Left lung (tissue), 4 donors: ENCODE measurements at regions not wholly inside any gene's neighbourhood (a gene's known extent, or its start where the extent isn't known, plus 50 kb on each side); places are given as distances from the start of the nearest gene placed in this dataset.

Experiments used
- ATAC-seq: fragments of 200-7000 bp; cut with Tn5 transposase; one replicate; pipeline ENCODE4 v1.9.1; 2020; ENCODE audit warnings: moderate library complexity
- DNase-seq, 4 donors: peaks; one replicate each; pipeline ENCODE4 v3.0.0-alpha.2; 2013 to 2020
- H3K27ac ChIP-seq, 2 donors: fragments of 200-600 bp; sonication (generic) in 1 of 2; one replicate each; pipeline versions ENCODE4 v1.5.0 to v1.8.0; 2020 to 2021
- H3K27me3 ChIP-seq, 2 donors: fragments of 200-600 bp; sonication (generic) in 1 of 2; one replicate each; pipeline versions ENCODE4 v1.5.0 to v1.8.0; 2020 to 2021
- H3K36me3 ChIP-seq, 2 donors: fragments of 200-600 bp; sonication (generic) in 1 of 2; one replicate each; pipeline versions ENCODE4 v1.5.0 to v1.8.0; 2020 to 2021
- H3K4me1 ChIP-seq, 2 donors: fragments of 200-600 bp; one replicate each; pipeline ENCODE4 v1.8.0; 2021
- H3K4me3 ChIP-seq, 2 donors: fragments of 200-600 bp; sonication (generic) in 1 of 2; one replicate each; pipeline versions ENCODE4 v1.5.0 to v1.8.0; 2020 to 2021; ENCODE audit warnings: mild to moderate bottlenecking in 1 of 2
- H3K9me3 ChIP-seq, 2 donors: fragments of 200-600 bp; sonication (generic) in 1 of 2; one replicate each; pipeline versions ENCODE4 v1.5.0 to v1.8.0; 2020 to 2021
- CTCF ChIP-seq, 2 donors: fragments of 200-600 bp; sonication (generic) in 1 of 2; IDR thresholded peaks; one replicate each; pipeline versions ENCODE4 v1.5.0 to v1.8.0; 2021; ENCODE audit warnings: antibody characterized with exemption in 2 of 2
- intact Hi-C, 2 donors: fragments of 100-400 bp; cut with DNase I; formaldehyde crosslinking; loops; one replicate each; pipeline versions ENCODE4 v1.11.2 to v1.14.2; 2022
- donor health status: DM: no; HTN: yes; CAD: no.
- donor health status: DM: no; HTN: no; CAD: no.

GRCh38 chr5:93088592-93089389, 492.2 kb downstream of the NR2F1-AS1 start:
- DNase-seq (peak in 1 of 4 donors; percentile 33), ATAC-seq (no peak)
- Histone ChIP-seq H3K27me3 (no peaks in the 10 kb centered on the region), H3K9me3 (no peaks in the 10 kb centered on the region), H3K4me1 (no peaks in the 10 kb centered on the region), H3K4me3 (no peak overlapping the region), H3K36me3 (no peaks in the 10 kb centered on the region), H3K27ac (no peak overlapping the region)
- no peak for TF ChIP-seq CTCF (IDR thresholded peaks at IDR 0.05)
- intact Hi-C loops, result no loop called here

- intact Hi-C loops, result no loop called here
- no peak for ATAC-seq
- H3K4me1 ChIP-seq, result no peaks in the 10 kb centered on the region
- no peak overlapping the region for H3K27ac ChIP-seq
- TF ChIP-seq CTCF (IDR thresholded peaks at IDR 0.05), result no peak
- DNase-seq, result no peak
- no peaks in the 10 kb centered on the region for H3K9me3 ChIP-seq
- no peak overlapping the region for H3K4me3 ChIP-seq
- no peaks in the 10 kb centered on the region for H3K27me3 ChIP-seq
- H3K36me3 ChIP-seq, result no peaks in the 10 kb centered on the region
Observed at GRCh38 chr5:93087326-93087725, 493.7 kb downstream of the NR2F1-AS1 start.

GRCh38 chr5:93082981-93083380, 498.0 kb downstream of the NR2F1-AS1 start:
- DNase-seq, result no peak

DNA sequence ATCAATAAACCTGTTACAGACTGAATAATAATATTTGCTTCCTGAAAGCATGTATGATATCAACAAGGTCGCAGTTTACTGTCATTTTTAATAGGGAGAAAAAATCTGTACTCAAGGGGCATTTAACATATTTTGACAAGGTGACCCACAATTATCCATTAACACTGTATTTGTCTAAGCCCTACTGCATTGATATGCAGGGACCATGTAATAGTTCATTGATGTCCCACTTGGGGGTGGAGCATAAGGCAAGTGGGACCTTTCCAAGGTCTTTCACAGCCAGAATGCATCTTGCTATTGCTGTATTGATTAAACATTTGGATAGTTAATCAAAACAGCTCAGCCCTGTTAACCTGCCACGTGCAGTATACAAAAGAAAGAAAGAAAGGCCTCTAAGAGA, 502.0 kb downstream of the NR2F1-AS1 start:
- intact Hi-C loops, result no loop called here
- Histone ChIP-seq H3K4me3 (no peak overlapping the region), H3K27me3 (no peaks in the 10 kb centered on the region), H3K27ac (peak overlapping the region; percentile 29 to 36), H3K36me3 (no peaks in the 10 kb centered on the region), H3K4me1 (no peaks in the 10 kb centered on the region), H3K9me3 (no peaks in the 10 kb centered on the region)
- ATAC-seq (no peak), DNase-seq (no peak)
- no peak for TF ChIP-seq CTCF (IDR thresholded peaks at IDR 0.05)

More at GRCh38 chr5:93082981-93083380, 498.0 kb downstream of the NR2F1-AS1 start:
- Histone ChIP-seq H3K27ac (no peak overlapping the region), H3K4me1 (no peaks in the 10 kb centered on the region), H3K4me3 (no peak overlapping the region), H3K36me3 (no peaks in the 10 kb centered on the region), H3K9me3 (no peaks in the 10 kb centered on the region), H3K27me3 (no peaks in the 10 kb centered on the region)
- ATAC-seq, result no peak
- intact Hi-C loops, result no loop called here
- TF ChIP-seq CTCF (IDR thresholded peaks at IDR 0.05), result no peak

GRCh38 chr5:93078082-93079038, 502.7 kb downstream of the NR2F1-AS1 start:
- peak overlapping the region in 1 of 2 donors; percentile 36 for H3K27ac ChIP-seq
- DNase-seq (peak in 2 of 4 donors; percentile 46 to 49), ATAC-seq (peak; percentile 92)
- no peaks in the 10 kb centered on the region for H3K4me1 ChIP-seq
- H3K9me3 ChIP-seq, result no peaks in the 10 kb centered on the region
- H3K4me3 ChIP-seq, result no peak overlapping the region
- intact Hi-C loops, result no loop called here
- no peaks in the 10 kb centered on the region for H3K36me3 ChIP-seq
- no peaks in the 10 kb centered on the region for H3K27me3 ChIP-seq
- TF ChIP-seq CTCF (IDR thresholded peaks at IDR 0.05), result no peak
